ENCODE measurements at regions not wholly inside any gene's neighbourhood (a gene's known extent, or its start where the extent isn't known, plus 50 kb on each side); places are given as distances from the start of the nearest gene placed in this dataset.
"Not testable (repeated sequence)": the region's sequence is repeated elsewhere in the genome, so short reads cannot be mapped to it uniquely, and the experiment has no call there.

DNA sequence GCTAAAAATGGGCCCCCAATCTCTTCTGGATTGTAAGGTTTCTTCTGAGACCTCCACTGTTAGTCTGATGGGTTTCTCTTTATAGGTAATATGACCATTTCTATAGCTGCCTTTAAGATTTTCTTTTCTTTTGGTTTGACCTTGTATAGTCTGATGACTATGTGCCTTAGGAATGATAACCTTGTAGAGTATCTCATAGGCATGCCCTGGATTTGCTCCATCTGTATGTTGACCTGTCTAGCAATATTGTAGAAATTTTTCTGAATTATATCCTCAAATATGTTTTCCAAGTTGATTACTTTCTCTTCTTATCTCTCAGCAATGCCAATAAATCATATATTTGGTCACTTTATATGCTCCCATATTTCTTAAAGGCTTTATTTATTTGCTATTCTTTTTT lies 1403.8 kb upstream of the GOT2 start:
- no peaks in the 10 kb centered on the region for H3K27me3 ChIP-seq (ENCODE audit: insufficient read depth, low read depth, low read length)
- H3K4me3 ChIP-seq (ENCODE audit: low read length) = no peak overlapping the region
- H3K9me2 ChIP-seq (ENCODE audit: insufficient read depth, low read length) = no peaks in the 10 kb centered on the region
- H3K4me2 ChIP-seq (ENCODE audit: low read length) = no peak overlapping the region
- H2AFZ ChIP-seq (ENCODE audit: low read depth, low read length) = no peak overlapping the region
- H3K79me2 ChIP-seq (replicated peaks; ENCODE audit: insufficient read depth, low read length) = no peaks in the 10 kb centered on the region
- no peaks in the 10 kb centered on the region for H3K36me3 ChIP-seq (ENCODE audit: insufficient read depth, low read length)
- H3K9me3 ChIP-seq (ENCODE audit: low read length) = no peaks in the 10 kb centered on the region
- H3K9ac ChIP-seq (ENCODE audit: low read length) = no peak overlapping the region
- no peaks in the 10 kb centered on the region for H3F3A ChIP-seq (ENCODE audit: insufficient read depth, low read length, poor library complexity, severe bottlenecking)
- TF ChIP-seq RAD21 (conservative IDR thresholded peaks at IDR 0.05) = no peak
- no peak for TF ChIP-seq POLR2AphosphoS5 (IDR thresholded peaks at IDR 0.05)
- TF ChIP-seq TAF1 (IDR thresholded peaks at IDR 0.05; ENCODE audit: low read depth) = no peak
- TF ChIP-seq, protein P1, sequence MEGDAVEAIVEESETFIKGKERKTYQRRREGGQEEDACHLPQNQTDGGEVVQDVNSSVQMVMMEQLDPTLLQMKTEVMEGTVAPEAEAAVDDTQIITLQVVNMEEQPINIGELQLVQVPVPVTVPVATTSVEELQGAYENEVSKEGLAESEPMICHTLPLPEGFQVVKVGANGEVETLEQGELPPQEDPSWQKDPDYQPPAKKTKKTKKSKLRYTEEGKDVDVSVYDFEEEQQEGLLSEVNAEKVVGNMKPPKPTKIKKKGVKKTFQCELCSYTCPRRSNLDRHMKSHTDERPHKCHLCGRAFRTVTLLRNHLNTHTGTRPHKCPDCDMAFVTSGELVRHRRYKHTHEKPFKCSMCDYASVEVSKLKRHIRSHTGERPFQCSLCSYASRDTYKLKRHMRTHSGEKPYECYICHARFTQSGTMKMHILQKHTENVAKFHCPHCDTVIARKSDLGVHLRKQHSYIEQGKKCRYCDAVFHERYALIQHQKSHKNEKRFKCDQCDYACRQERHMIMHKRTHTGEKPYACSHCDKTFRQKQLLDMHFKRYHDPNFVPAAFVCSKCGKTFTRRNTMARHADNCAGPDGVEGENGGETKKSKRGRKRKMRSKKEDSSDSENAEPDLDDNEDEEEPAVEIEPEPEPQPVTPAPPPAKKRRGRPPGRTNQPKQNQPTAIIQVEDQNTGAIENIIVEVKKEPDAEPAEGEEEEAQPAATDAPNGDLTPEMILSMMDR (IDR thresholded peaks at IDR 0.05; ENCODE audit: poor library complexity, severe bottlenecking) = no peak
- TF ChIP-seq SMC3 (conservative IDR thresholded peaks at IDR 0.05; ENCODE audit: poor library complexity) = no peak
- no peak for TF ChIP-seq EZH2 (IDR thresholded peaks at IDR 0.05; ENCODE audit: borderline replicate concordance, insufficient read depth, low read length, poor library complexity, severe bottlenecking)
- TF ChIP-seq, protein P2, sequence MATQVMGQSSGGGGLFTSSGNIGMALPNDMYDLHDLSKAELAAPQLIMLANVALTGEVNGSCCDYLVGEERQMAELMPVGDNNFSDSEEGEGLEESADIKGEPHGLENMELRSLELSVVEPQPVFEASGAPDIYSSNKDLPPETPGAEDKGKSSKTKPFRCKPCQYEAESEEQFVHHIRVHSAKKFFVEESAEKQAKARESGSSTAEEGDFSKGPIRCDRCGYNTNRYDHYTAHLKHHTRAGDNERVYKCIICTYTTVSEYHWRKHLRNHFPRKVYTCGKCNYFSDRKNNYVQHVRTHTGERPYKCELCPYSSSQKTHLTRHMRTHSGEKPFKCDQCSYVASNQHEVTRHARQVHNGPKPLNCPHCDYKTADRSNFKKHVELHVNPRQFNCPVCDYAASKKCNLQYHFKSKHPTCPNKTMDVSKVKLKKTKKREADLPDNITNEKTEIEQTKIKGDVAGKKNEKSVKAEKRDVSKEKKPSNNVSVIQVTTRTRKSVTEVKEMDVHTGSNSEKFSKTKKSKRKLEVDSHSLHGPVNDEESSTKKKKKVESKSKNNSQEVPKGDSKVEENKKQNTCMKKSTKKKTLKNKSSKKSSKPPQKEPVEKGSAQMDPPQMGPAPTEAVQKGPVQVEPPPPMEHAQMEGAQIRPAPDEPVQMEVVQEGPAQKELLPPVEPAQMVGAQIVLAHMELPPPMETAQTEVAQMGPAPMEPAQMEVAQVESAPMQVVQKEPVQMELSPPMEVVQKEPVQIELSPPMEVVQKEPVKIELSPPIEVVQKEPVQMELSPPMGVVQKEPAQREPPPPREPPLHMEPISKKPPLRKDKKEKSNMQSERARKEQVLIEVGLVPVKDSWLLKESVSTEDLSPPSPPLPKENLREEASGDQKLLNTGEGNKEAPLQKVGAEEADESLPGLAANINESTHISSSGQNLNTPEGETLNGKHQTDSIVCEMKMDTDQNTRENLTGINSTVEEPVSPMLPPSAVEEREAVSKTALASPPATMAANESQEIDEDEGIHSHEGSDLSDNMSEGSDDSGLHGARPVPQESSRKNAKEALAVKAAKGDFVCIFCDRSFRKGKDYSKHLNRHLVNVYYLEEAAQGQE (IDR thresholded peaks at IDR 0.05; ENCODE audit: borderline replicate concordance) = no peak
- no peak for TF ChIP-seq EP300 (conservative IDR thresholded peaks at IDR 0.05; ENCODE audit: poor library complexity, severe bottlenecking)
- no peak for TF ChIP-seq MXI1 (conservative IDR thresholded peaks at IDR 0.05; ENCODE audit: poor library complexity, severe bottlenecking)
- no peaks in the 10 kb centered on the region for H4K20me1 ChIP-seq (ENCODE audit: insufficient read depth)
- no peak overlapping the region for H3K27ac ChIP-seq (ENCODE audit: low read length)

DNA sequence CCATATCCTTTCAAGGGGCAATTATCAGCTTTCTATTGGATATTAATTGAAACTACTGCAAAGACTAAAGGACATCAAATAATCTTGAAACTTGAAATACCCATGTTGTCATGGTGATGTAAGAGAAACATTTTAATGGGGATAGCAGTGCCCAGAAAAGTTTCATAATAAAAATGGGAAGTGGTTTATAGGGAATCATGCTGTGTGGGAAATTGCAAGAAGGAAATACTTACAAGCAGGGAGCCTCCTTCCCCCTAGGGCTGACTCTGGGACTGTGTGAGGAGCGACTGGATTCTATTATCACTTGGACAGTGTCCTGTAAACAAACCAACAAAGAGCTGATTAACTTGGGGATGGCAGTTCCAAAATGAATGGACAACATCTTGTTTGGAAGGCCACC lies 1393.1 kb upstream of the GOT2 start:
- Histone ChIP-seq H4K20me1 (ENCODE audit: insufficient read depth) (no peaks in the 10 kb centered on the region), H3K9me3 (ENCODE audit: low read length) (no peaks in the 10 kb centered on the region), H3K79me2 (replicated peaks; ENCODE audit: insufficient read depth, low read length) (no peaks in the 10 kb centered on the region), H3K27ac (ENCODE audit: low read length) (no peak overlapping the region), H3K27me3 (ENCODE audit: insufficient read depth, low read depth, low read length) (no peaks in the 10 kb centered on the region), H3K36me3 (ENCODE audit: insufficient read depth, low read length) (no peaks in the 10 kb centered on the region), H3K4me2 (ENCODE audit: low read length) (no peak overlapping the region), H3K9ac (ENCODE audit: low read length) (no peak overlapping the region), H3K4me3 (ENCODE audit: low read length) (no peak overlapping the region), H3F3A (ENCODE audit: insufficient read depth, low read length, poor library complexity, severe bottlenecking) (no peaks in the 10 kb centered on the region), H2AFZ (ENCODE audit: low read depth, low read length) (no peak overlapping the region), H3K9me2 (ENCODE audit: insufficient read depth, low read length) (no peaks in the 10 kb centered on the region)
- no peak for TF ChIP-seq EP300 (conservative IDR thresholded peaks at IDR 0.05; ENCODE audit: poor library complexity, severe bottlenecking)
- no peak for TF ChIP-seq TAF1 (IDR thresholded peaks at IDR 0.05; ENCODE audit: low read depth)
- no peak for TF ChIP-seq MXI1 (conservative IDR thresholded peaks at IDR 0.05; ENCODE audit: poor library complexity, severe bottlenecking)
- TF ChIP-seq RAD21 (conservative IDR thresholded peaks at IDR 0.05) = no peak
- no peak for TF ChIP-seq POLR2AphosphoS5 (IDR thresholded peaks at IDR 0.05)
- no peak for TF ChIP-seq EZH2 (IDR thresholded peaks at IDR 0.05; ENCODE audit: borderline replicate concordance, insufficient read depth, low read length, poor library complexity, severe bottlenecking)
- no peak for TF ChIP-seq SMC3 (conservative IDR thresholded peaks at IDR 0.05; ENCODE audit: poor library complexity)
- TF ChIP-seq, protein P1 (IDR thresholded peaks at IDR 0.05; ENCODE audit: poor library complexity, severe bottlenecking) = no peak
- TF ChIP-seq, protein P2 (IDR thresholded peaks at IDR 0.05; ENCODE audit: borderline replicate concordance) = no peak

DNA sequence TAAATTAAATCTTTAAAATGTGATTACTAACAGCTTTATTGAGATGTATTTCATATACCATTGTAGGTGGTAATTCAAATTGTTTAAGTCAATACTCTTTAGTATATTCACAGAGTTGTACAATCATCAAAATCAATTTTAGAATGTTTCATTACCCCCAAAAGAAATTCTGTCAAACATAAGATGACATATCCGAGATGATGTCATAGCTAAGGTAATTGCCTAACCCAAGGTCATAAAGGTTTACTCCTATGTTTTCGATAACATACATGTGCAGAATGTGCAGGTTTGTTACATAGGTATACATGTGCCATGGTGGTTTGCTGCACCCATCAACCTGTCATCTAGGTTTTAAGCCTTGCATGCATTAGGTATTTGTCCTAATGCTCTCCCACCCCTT lies 1392.0 kb upstream of the GOT2 start:
- H3F3A ChIP-seq (ENCODE audit: insufficient read depth, low read length, poor library complexity, severe bottlenecking); H3K27me3 ChIP-seq (ENCODE audit: insufficient read depth, low read depth, low read length): not testable (repeated sequence)

More for the DNA sequence above, 1392.0 kb upstream of the GOT2 start:
- H3K4me3 ChIP-seq (ENCODE audit: low read length); H3K79me2 ChIP-seq (replicated peaks; ENCODE audit: insufficient read depth, low read length); H3K9ac ChIP-seq (ENCODE audit: low read length); H2AFZ ChIP-seq (ENCODE audit: low read depth, low read length); H3K36me3 ChIP-seq (ENCODE audit: insufficient read depth, low read length); H4K20me1 ChIP-seq (ENCODE audit: insufficient read depth); H3K9me2 ChIP-seq (ENCODE audit: insufficient read depth, low read length); H3K9me3 ChIP-seq (ENCODE audit: low read length); H3K27ac ChIP-seq (ENCODE audit: low read length); H3K4me2 ChIP-seq (ENCODE audit: low read length): not testable (repeated sequence)

Data from neural cell (in vitro differentiated cells).